Ascending aorta (tissue), 2 donors: ENCODE measurements at regions not wholly inside any gene's neighbourhood (a gene's known extent, or its start where the extent isn't known, plus 50 kb on each side); places are given as distances from the start of the nearest gene placed in this dataset.

ENCODE experiments used
- DNase-seq, 2 donors: peaks; one replicate each; pipeline ENCODE4 v3.0.0-alpha.2; 2019; ENCODE audit warnings: low spot score in 2 of 2
- H3K27ac ChIP-seq, 2 donors: fragments of 200-600 bp; sonication (generic); one replicate each; pipeline ENCODE4 v1.5.1; 2016 to 2017; ENCODE audit warnings: mild to moderate bottlenecking in 1 of 2
- H3K27me3 ChIP-seq: fragments of 200-600 bp; sonication (generic); one replicate; pipeline ENCODE4 v1.5.1; 2017
- H3K36me3 ChIP-seq, 2 donors: fragments of 200-600 bp; sonication (generic); one replicate each; pipeline ENCODE4 v1.5.1; 2016
- H3K4me1 ChIP-seq, 2 donors: fragments of 200-600 bp; sonication (generic); one replicate each; pipeline ENCODE4 v1.5.1; 2016 to 2017; ENCODE audit warnings: mild to moderate bottlenecking in 1 of 2
- H3K4me3 ChIP-seq, 2 donors: fragments of 200-600 bp; sonication (generic); one replicate each; pipeline ENCODE4 v1.5.1; 2016 to 2017; ENCODE audit warnings: mild to moderate bottlenecking in 1 of 2
- H3K9me3 ChIP-seq, 2 donors: fragments of 200-600 bp; sonication (generic); one replicate each; pipeline ENCODE4 v1.5.1; 2016
- intact Hi-C: fragments of 100-400 bp; cut with DNase I; formaldehyde crosslinking; loops from one replicate; pipeline ENCODE4 v1.15.1; 2023
- TF ChIP-seq, protein P1 (sequence below), 3 experiments: fragments of 200-600 bp in 2 of 3; fragments of 450-650 bp in 1 of 3; sonication (generic) in 2 of 3; IDR thresholded peaks; one replicate each; pipeline ENCODE4 v1.5.1; 2016 to 2019; ENCODE audit warnings: antibody characterized with exemption in 3 of 3, mild to moderate bottlenecking in 1 of 3, moderate library complexity in 1 of 3

DNA sequence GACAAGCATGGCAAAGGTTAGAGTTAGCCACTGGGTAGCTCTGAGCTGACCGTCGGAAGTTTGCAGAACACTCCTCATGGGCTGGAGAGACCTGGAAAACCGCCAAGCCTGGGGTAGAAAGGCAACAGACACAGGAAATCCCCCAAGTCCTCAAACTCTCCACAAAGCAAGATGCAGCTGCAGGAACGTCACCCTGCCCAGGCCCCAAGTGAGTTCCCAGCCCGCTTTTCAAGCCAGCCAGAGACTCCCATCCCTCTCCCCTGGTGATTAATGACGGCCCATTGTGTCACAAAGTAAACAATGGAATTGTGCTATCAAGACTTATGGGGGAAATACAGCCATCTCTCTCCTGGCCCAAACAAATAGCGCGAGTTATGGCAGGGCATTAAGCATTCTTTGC, 633.0 kb downstream of the TBC1D22A start:
- no peak for DNase-seq
- no peaks in the 10 kb centered on the region for H3K9me3 ChIP-seq
- H3K4me1 ChIP-seq = no peaks in the 10 kb centered on the region
- H3K27me3 ChIP-seq = no peaks in the 10 kb centered on the region
- H3K4me3 ChIP-seq = no peak overlapping the region
- intact Hi-C loops = no loop called here
- H3K36me3 ChIP-seq = no peaks in the 10 kb centered on the region
- TF ChIP-seq, protein P1, sequence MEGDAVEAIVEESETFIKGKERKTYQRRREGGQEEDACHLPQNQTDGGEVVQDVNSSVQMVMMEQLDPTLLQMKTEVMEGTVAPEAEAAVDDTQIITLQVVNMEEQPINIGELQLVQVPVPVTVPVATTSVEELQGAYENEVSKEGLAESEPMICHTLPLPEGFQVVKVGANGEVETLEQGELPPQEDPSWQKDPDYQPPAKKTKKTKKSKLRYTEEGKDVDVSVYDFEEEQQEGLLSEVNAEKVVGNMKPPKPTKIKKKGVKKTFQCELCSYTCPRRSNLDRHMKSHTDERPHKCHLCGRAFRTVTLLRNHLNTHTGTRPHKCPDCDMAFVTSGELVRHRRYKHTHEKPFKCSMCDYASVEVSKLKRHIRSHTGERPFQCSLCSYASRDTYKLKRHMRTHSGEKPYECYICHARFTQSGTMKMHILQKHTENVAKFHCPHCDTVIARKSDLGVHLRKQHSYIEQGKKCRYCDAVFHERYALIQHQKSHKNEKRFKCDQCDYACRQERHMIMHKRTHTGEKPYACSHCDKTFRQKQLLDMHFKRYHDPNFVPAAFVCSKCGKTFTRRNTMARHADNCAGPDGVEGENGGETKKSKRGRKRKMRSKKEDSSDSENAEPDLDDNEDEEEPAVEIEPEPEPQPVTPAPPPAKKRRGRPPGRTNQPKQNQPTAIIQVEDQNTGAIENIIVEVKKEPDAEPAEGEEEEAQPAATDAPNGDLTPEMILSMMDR (IDR thresholded peaks at IDR 0.05) = no peak
- no peak overlapping the region for H3K27ac ChIP-seq

DNA sequence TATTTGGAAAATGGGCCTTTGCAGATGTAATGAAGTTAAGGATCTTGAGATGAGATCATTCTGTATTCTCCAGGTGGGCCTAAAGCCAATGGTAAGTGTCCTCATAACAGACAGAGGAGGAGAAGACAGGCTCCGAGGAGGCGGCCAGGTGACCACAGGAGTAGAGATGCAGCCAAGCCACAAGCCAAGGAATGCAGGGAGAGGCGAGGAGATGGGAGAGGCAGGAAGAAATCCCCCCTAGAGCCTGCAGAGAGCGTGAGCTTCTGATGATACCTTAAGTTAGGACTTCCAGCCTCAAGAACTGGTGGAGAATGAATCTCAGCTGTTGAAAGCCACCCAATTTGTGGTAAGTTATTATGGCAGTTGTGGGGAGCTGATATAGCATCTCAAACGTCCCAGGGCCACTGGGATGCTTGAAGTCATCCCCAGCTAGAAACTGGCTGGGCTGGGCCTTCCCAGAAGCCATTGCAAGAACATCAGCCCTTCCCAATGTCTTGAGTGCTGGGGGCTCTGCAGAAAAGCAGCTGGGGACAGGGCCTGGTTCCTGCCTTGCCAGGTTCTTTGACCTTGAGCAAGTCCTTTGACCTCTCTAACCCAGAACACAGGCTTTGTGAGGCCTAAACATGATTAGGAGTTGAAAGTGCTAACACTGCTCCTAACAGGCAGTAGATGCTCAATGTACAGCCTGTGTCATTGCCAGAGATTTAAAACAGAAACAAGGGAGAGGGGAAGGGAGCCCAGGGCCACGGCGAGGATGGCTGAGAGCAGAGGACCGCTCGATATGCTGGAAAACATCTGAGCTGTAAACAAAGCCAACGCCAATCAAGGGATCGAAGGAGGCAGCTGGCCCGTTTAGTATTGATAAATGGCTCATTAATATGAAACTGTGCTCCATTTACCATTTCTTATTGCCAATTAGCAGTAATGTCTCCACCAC, 632.3 kb downstream of the TBC1D22A start:
- no peak overlapping the region for H3K4me3 ChIP-seq
- DNase-seq = no peak
- H3K9me3 ChIP-seq = no peaks in the 10 kb centered on the region
- H3K27ac ChIP-seq = no peak overlapping the region
- TF ChIP-seq, protein P1 (IDR thresholded peaks at IDR 0.05) = no peak
- no peaks in the 10 kb centered on the region for H3K36me3 ChIP-seq
- H3K27me3 ChIP-seq = no peaks in the 10 kb centered on the region
- no peaks in the 10 kb centered on the region for H3K4me1 ChIP-seq
- intact Hi-C loops = no loop called here

DNA sequence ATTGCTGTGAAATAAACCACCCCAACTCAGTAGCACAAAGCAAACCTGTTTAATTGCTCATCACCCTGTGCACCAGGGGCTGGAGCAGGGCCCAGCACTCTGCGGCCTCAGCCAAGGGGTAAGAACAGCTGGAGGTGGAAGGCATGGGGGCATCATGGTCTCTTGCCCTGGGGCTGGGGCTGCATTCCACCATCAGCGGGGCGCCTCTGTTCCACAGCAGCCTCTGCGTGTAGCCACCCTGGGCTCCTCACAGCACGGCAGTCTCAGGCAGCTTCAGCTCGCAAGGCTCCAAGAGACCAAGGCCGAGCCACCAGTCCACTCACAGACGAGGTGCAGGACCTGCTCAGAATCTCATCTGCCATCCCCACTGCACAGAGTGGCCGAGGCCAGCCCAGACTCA, 630.7 kb downstream of the TBC1D22A start:
- Histone ChIP-seq H3K9me3 (no peaks in the 10 kb centered on the region), H3K27me3 (no peaks in the 10 kb centered on the region), H3K36me3 (no peaks in the 10 kb centered on the region), H3K4me3 (no peak overlapping the region), H3K27ac (no peak overlapping the region), H3K4me1 (no peaks in the 10 kb centered on the region)
- intact Hi-C loops = no loop called here
- DNase-seq = no peak
- TF ChIP-seq, protein P1 (IDR thresholded peaks at IDR 0.05) = no peak

DNA sequence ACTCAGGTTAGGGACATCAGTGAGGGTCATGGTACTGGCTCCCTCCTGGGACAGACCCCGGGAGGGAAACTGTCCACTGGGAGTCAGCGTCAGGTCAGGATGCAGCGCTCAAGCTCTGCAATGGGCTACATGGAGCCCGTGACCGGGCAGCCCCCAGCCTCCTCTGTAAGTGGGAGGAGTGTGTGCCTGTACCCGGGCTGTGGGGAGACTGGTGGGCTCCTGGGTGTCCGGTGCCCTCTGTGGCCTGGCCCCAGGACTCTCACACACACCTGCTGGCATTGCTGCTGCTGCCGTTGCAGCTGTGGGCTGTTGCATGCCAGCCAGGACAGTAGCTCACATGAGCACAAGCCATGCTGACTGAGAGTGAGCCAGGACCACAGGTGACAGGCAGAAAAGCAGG, 630.3 kb downstream of the TBC1D22A start:
- Histone ChIP-seq H3K4me3 (no peak overlapping the region), H3K27ac (no peak overlapping the region), H3K9me3 (no peaks in the 10 kb centered on the region), H3K4me1 (no peaks in the 10 kb centered on the region), H3K36me3 (no peaks in the 10 kb centered on the region), H3K27me3 (no peaks in the 10 kb centered on the region)
- intact Hi-C loops = no loop called here
- TF ChIP-seq, protein P1 (IDR thresholded peaks at IDR 0.05) = no peak
- DNase-seq = no peak

DNA sequence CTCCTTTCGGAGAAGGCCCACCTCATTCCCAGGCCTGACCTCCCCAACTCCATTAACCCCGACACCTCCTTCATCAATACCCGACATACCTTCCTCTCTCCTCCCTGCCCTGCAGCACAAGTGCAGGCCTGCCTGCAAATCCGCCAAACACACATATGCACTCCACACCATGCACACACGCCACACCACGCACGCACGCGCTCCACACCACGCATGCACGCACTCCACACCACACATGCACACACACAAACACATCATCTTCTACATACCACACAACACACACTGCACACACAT, 629.6 kb downstream of the TBC1D22A start:
- intact Hi-C loops = no loop called here
- H3K27ac ChIP-seq = no peak overlapping the region
- H3K27me3 ChIP-seq = no peaks in the 10 kb centered on the region
- no peak for DNase-seq
- no peak overlapping the region for H3K4me3 ChIP-seq
- no peaks in the 10 kb centered on the region for H3K36me3 ChIP-seq
- no peaks in the 10 kb centered on the region for H3K4me1 ChIP-seq
- H3K9me3 ChIP-seq = no peaks in the 10 kb centered on the region
- TF ChIP-seq, protein P1 (IDR thresholded peaks at IDR 0.05) = no peak
